GM12874 (cell line): ENCODE measurements at regions not wholly inside any gene's neighbourhood (a gene's known extent, or its start where the extent isn't known, plus 50 kb on each side); places are given as distances from the start of the nearest gene placed in this dataset.

Experiments used
- TF ChIP-seq, protein P1 (sequence below): IDR thresholded peaks from 2 replicates; pipeline ENCODE4 v1.5.1; 2011; ENCODE audit warnings: low read depth, mild to moderate bottlenecking, control low read depth, low read length, moderate library complexity; ENCODE audit not compliant: insufficient read depth

GRCh38 chr4:187393531-187394344, 601.8 kb upstream of the ZFP42 start:
- TF ChIP-seq, protein P1, sequence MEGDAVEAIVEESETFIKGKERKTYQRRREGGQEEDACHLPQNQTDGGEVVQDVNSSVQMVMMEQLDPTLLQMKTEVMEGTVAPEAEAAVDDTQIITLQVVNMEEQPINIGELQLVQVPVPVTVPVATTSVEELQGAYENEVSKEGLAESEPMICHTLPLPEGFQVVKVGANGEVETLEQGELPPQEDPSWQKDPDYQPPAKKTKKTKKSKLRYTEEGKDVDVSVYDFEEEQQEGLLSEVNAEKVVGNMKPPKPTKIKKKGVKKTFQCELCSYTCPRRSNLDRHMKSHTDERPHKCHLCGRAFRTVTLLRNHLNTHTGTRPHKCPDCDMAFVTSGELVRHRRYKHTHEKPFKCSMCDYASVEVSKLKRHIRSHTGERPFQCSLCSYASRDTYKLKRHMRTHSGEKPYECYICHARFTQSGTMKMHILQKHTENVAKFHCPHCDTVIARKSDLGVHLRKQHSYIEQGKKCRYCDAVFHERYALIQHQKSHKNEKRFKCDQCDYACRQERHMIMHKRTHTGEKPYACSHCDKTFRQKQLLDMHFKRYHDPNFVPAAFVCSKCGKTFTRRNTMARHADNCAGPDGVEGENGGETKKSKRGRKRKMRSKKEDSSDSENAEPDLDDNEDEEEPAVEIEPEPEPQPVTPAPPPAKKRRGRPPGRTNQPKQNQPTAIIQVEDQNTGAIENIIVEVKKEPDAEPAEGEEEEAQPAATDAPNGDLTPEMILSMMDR: no peak

DNA sequence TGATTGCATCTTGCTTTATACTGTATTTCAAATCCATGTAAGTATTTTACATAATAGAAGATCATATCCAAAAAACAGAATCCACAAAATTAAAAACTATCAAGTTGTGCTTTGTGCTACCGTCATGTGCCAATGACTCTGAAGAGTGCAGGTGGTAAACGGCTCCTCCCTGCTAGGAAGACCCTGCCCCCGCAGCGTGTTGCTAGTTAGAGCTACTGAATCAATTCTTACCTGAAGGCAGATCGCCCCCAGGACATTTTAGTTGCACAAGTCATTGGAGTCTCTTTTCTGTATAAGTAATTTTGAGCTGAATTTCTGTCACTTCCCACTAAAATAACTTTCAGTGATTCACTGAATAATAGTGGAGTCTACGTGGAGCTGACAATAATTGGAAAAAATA, 599.5 kb upstream of the ZFP42 start:
- TF ChIP-seq, protein P1: no peak

- TF ChIP-seq, protein P1: no peak
Observed at GRCh38 chr4:187413564-187414358, 581.8 kb upstream of the ZFP42 start.

GRCh38 chr4:187414716-187415115, 580.9 kb upstream of the ZFP42 start:
- TF ChIP-seq, protein P1: no peak

- TF ChIP-seq, protein P1: no peak
Observed at GRCh38 chr4:187415231-187415630, 580.3 kb upstream of the ZFP42 start.

DNA sequence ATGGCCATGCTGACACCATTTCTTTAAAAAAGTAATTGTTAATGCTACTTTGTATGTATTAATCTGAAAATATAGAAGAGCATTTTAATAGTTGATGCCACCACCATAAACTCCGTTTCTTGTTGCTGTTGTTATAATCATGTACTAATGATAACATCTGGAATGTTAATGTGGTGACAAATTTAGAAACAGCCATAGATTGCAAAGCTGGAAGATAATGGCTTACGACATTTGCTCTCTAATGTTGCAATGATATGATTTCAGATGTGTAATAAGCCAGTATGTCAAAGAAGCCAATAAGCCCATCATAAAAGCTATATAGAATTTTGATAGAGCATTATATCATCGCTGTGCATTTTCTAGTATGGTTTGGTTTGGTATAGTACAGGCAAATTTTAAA, 579.4 kb upstream of the ZFP42 start:
- TF ChIP-seq, protein P1: no peak

GRCh38 chr4:187417721-187418120, 577.9 kb upstream of the ZFP42 start:
- TF ChIP-seq, protein P1: no peak
